GM21381 (cell line): ENCODE measurements at regions not wholly inside any gene's neighbourhood (a gene's known extent, or its start where the extent isn't known, plus 50 kb on each side); places are given as distances from the start of the nearest gene placed in this dataset.

Source experiments
- ATAC-seq: cut with Tn5 transposase; IDR thresholded peaks from one replicate; pipeline ENCODE4 v1.9.1; 2021; ENCODE audit warnings: mild to moderate bottlenecking, moderate library complexity; ENCODE audit not compliant: unreplicated experiment

DNA sequence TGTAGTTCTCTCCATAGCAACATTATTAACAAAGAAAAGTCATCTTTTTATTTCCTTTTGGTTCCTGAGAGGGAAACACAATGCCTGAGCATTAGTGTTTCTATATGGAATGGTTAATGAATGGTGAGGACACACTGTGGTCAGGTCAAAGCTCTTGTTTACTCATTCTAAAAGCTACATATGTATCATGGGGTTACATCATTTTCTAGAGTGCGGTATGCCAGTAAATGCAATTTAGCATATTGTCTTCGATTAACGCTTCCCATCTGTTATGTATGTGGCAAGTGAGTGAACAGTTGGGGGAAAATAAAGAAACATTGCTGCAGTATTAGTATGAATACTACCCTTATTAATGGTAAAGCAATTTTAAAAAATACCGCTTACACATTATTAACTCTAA lies 1152.2 kb upstream of the SPRY2 start:
- ATAC-seq = no peak

DNA sequence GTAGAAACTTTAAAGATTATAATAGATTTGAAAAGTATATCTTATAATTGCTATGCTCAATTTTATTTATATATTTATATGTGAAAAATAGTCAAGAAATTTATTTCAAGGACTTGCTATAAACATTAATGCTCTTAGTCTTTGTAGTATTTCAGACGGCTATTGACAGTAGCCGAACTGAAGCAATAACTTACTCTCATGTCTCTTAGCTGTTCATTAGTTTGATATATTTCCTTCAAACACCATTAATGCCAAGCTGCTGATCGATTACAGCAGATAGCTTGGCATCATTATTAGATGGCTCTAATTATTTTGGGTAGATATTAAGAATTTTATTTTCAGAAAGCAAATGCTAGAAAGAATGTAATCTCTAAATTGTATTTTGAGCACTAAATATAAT lies 1151.5 kb upstream of the SPRY2 start:
- ATAC-seq = no peak

- no peak for ATAC-seq
Measured at GRCh38 chr13:81488021-81488420, 1147.1 kb upstream of the SPRY2 start.

DNA sequence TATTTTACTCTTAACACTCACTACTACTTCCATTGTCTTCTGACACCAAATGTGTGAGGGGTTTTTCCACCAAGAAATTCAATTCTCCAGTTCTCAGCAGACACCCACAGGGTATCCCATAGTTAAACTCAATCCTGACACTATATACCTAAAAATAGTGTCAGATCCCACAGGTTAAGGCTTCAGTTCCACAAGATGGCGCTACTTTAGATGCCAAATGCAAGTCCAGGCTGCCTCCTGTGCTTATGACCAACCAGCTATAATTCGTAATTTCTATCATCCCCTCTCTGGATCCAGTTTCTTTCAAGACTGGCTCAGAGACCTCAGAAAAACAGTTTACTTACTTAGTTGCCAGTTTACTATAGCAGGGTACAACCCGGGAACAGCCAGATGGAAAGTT lies 1146.2 kb upstream of the SPRY2 start:
- no peak for ATAC-seq

DNA sequence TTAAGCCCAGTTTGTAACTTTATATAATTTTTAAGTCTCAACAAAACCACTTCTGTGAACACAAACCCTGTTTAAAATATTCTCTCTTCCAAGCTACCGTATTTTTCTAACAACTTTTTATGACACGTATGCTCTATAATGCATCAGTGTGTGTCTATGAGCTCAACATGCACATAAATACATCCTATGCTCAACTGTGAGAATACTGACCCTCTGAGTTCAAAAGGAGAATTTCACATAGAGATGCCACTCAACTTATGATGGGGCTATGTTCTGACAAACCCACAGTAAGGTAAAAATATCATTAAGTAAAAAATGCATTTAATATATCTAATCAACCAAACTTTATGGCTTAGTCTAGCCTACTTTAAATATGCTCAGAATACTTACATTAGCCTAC lies 1139.7 kb upstream of the SPRY2 start:
- ATAC-seq = no peak

DNA sequence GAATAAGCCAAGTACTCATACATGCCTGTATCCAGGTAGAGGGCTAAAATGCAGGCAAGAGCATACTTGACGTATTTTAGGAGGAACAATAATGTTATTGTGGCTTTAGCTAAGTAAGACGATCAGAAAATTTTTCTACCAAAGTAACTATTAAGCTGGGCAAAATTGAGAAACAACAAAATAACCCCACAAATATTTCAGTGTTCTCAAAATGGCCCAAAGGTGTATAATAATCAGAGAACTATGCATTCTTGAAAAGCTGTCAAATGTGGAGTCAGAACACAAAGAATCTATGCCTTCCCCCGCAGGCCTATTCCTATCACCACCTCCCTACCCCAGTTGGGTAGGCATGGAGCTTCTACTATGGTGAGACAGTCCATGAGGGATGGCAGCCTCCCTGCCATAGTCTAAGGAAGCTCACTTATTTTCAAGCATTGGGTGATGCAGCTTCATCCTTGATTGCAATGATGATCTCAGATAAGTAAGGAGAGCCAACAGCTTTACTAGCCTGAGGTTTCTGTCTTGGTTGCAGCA lies 1132.5 kb upstream of the SPRY2 start:
- no peak for ATAC-seq

DNA sequence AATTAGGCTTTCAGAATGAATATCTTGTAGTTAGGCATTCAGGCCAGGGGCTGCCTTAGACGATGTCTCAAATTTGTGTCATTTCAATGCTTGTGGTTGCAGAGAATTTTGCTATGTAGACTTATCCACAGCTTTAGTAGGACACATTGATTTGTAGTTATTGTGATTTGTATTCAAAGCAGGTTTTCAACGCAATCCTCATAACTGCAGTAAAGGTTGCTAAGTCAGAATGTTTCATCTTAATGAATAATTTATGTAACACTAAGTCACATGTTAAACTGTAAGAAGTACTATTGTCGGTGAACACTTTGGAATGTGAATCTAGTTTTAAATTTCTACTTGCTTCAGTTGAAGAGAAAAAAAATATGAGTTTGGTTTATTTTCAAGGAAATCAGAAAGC lies 1117.2 kb upstream of the SPRY2 start:
- no peak for ATAC-seq

- no peak for ATAC-seq
Measured at GRCh38 chr13:81446441-81446840, 1105.5 kb upstream of the SPRY2 start.

GRCh38 chr13:81442904-81443303 lies 1102.0 kb upstream of the SPRY2 start:
- no peak for ATAC-seq

GRCh38 chr13:81425286-81425685 lies 1084.4 kb upstream of the SPRY2 start:
- ATAC-seq = no peak

GRCh38 chr13:81409284-81409683 lies 1068.4 kb upstream of the SPRY2 start:
- ATAC-seq = no peak

GRCh38 chr13:81408647-81409046 lies 1067.7 kb upstream of the SPRY2 start:
- no peak for ATAC-seq

DNA sequence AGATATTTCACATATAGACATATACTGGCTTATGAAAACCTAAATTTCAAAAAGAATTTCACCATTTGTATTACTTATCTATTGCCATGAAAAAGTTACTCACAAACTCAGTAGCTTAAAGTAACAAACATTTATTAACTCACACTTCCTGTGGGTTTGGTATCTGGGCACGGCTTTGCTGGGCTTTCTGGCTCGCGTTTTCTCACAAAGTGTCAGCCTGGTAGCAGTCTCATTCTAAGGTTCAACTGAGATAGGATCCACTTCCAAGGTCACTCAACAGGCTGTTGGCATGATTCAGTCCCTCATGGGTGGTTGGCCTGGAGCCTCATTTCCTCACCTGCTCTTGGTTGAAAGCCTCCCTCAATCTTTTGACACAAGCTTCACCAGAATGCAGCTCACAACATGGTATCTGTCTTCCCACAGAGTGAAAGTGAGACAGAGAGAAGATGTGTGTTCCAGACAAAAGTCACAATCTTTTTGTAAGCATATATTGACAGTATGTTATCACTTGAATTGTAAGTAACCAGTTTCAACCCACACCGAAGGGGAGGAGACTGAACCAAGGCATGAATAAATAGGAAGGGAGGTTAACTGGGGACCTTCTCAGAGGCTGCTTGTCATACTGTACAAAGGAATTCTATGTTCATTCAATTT lies 1065.8 kb upstream of the SPRY2 start:
- peak; percentile 89 for ATAC-seq

- ATAC-seq = no peak
Measured at GRCh38 chr13:81406022-81406421, 1065.1 kb upstream of the SPRY2 start.

DNA sequence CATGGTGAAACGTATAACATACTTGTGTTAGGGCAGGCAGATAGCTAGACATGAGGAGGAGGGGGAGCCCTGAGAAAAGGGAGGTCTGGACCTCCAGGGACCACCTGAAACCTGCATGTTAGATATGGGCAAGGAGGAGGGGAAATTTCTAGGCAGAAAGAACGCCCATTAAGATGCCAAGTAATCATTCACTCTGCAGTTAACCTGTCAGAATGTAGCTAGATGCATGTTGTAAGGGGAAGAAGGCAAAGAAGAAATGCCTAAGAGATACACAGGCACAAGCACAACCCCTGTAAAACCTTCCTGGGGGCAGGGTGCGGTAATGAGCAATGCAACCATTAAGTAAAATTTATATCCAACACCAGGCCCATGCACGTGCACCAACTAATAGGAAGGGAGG lies 1055.3 kb upstream of the SPRY2 start:
- no peak for ATAC-seq

- ATAC-seq = no peak
Measured at GRCh38 chr13:81395368-81395767, 1054.4 kb upstream of the SPRY2 start.

DNA sequence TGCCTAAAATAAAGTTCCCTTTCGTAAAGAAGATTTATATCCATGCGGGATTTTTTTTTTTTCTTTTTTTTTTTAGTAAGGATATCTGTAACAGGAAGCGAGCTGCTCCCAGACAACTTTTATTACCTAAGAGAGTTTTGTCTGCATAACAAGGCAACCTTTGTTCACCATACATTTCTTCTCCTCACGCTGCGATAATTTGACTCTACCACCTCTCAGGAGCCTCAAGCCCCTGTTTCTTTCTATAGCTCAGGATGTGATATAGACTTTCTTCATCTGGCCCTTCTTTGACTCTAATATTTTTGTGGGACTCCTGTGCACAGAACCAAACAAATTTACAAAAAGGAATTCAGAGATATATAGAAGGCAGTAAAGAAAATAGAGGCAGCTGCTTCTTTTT lies 1053.7 kb upstream of the SPRY2 start:
- no peak for ATAC-seq

DNA sequence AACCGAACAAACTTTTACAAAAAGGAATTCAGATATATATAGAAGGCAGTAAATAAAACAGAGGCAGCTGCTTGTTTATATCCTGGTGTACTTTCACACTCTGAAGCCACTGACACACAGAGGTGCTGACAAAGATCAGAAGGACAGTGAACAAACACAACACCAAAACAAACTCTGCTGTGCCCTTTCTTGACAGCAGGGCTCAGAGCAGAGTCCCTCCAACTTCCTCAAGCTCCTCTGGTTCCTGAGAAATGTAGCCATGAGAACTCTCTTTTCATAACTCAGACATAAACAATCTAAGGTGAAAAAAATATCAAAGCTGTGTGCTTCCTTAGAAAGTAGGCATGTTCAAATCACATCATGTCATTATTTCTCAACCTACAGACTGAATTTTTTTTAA lies 1052.8 kb upstream of the SPRY2 start:
- no peak for ATAC-seq

- no peak for ATAC-seq
Measured at GRCh38 chr13:81393110-81393509, 1052.2 kb upstream of the SPRY2 start.

DNA sequence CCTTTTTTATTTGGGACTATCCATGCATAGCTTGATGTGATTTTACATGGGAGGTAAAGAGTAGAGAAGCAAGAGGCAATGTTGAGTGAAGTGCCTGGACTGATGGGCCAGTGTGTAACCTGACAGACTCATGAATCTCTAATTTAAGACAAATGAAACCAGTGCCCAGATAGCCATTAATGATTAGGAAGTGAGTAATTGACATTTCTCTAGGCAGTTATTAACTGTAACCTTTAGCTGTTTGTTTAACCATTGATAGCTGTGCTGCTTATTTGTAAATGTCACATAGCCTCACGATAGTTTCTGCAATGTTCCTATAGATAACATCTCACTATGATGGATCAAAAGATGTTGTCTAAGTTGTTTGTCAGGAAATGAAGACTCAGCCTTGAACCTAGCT lies 1047.5 kb upstream of the SPRY2 start:
- ATAC-seq = no peak

DNA sequence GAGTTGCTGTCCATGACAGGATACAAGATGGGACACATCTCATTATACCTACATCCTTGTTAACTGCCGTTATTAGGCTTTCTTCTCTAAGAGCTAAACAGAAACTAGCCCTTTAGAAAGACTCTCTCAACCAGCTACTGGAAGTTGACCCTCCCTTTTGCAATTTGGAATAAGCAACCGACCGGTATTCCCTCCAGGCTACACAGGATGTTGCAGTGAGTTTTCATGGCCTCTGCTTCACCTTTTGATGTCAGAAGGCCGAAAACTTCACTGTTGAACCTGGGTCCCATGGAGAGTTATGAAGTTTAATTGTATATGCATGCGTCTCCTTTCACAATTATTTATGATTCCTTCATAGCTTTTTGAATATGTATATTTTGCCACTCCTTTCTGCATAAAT lies 1042.5 kb upstream of the SPRY2 start:
- no peak for ATAC-seq

DNA sequence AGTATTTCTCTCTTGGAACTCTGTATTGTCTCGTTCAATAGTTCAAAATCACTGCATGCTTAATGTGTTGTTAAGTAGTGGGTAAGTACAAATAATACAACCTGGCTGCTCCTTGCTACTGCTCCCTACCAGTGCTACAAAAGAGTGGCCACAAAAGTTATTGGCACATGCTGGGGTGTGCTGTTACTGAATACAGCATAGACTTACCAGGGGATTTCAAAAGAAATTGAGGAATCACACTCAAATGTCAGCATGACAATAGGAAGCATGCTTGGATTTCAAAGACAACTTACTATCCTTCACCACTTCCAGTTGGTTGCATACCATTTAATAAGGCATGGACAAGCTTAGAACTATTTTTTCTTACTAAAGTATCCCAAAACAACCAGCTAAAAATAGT lies 1041.3 kb upstream of the SPRY2 start:
- ATAC-seq = no peak

GRCh38 chr13:81381560-81381959 lies 1040.6 kb upstream of the SPRY2 start:
- no peak for ATAC-seq
